ENCODE measurements at regions not wholly inside any gene's neighbourhood (a gene's known extent, or its start where the extent isn't known, plus 50 kb on each side); places are given as distances from the start of the nearest gene placed in this dataset.

- no peak overlapping the region for H3K27ac ChIP-seq
- ATAC-seq = no peak
- WGBS, 4 donors = 65 to 80% (median 72%) methylated on average over 6 of the region's 6 CpGs
- intact Hi-C loops (cut with DNase I) = no loop called here
- no peaks in the 10 kb centered on the region for H3K27me3 ChIP-seq
- DNase-seq = no peak
- H3K4me1 ChIP-seq = peaks cover 0 to 2% (median 0%) of the 10 kb centered on the region in 12 donors
- H3K4me3 ChIP-seq = no peak overlapping the region
- H3K9me3 ChIP-seq = no peaks in the 10 kb centered on the region
- TF ChIP-seq POLR2A (IDR thresholded peaks at IDR 0.05) (no peak), CTCF (IDR thresholded peaks at IDR 0.05) (no peak)
- H3K36me3 ChIP-seq = no peaks in the 10 kb centered on the region
These were observed 101.8 kb downstream of the ALDH8A1 start for GRCh38 chr6:134848076-134848475.

GRCh38 chr6:134846865-134847264, 103.0 kb downstream of the ALDH8A1 start:
- DNase-seq (no peak), ATAC-seq (no peak)
- TF ChIP-seq POLR2A (IDR thresholded peaks at IDR 0.05) = no peak
- TF ChIP-seq CTCF (IDR thresholded peaks at IDR 0.05) = no peak
- 69 to 80% (median 74%) methylated on average over 3 of the region's 3 CpGs for WGBS, 4 donors
- Histone ChIP-seq H3K36me3 (no peaks in the 10 kb centered on the region), H3K9me3 (no peaks in the 10 kb centered on the region), H3K27me3 (no peaks in the 10 kb centered on the region), H3K27ac (no peak overlapping the region), H3K4me3 (no peak overlapping the region), H3K4me1 (no peaks in the 10 kb centered on the region)
- intact Hi-C loops (cut with DNase I) = no loop called here

- no peak for DNase-seq
- WGBS, 4 donors = 82 to 94% (median 90%) methylated on average over 7 of the region's 7 CpGs
- no peak overlapping the region for H3K27ac ChIP-seq
- TF ChIP-seq POLR2A (IDR thresholded peaks at IDR 0.05) = no peak
- no peak for TF ChIP-seq CTCF (IDR thresholded peaks at IDR 0.05)
- H3K36me3 ChIP-seq = no peaks in the 10 kb centered on the region
- H3K9me3 ChIP-seq = no peaks in the 10 kb centered on the region
- ATAC-seq = no peak
- H3K27me3 ChIP-seq = no peaks in the 10 kb centered on the region
- no peak overlapping the region for H3K4me3 ChIP-seq
- H3K4me1 ChIP-seq = no peaks in the 10 kb centered on the region
- intact Hi-C loops (cut with DNase I) = no loop called here
These were observed 103.9 kb downstream of the ALDH8A1 start for GRCh38 chr6:134846031-134846430.

GRCh38 chr6:134844120-134844519, 105.8 kb downstream of the ALDH8A1 start:
- WGBS, 4 donors = 88 to 100% (median 94%) methylated on average over 2 of the region's 2 CpGs
- no peaks in the 10 kb centered on the region for H3K4me1 ChIP-seq
- H3K9me3 ChIP-seq = no peaks in the 10 kb centered on the region
- H3K27me3 ChIP-seq = no peaks in the 10 kb centered on the region
- intact Hi-C loops (cut with DNase I) = no loop called here
- H3K4me3 ChIP-seq = no peak overlapping the region
- TF ChIP-seq CTCF (IDR thresholded peaks at IDR 0.05) = no peak
- no peak for TF ChIP-seq POLR2A (IDR thresholded peaks at IDR 0.05)
- no peak for DNase-seq
- no peak overlapping the region for H3K27ac ChIP-seq
- no peaks in the 10 kb centered on the region for H3K36me3 ChIP-seq
- ATAC-seq = no peak

Data from heart left ventricle (tissue), 16 donors.